Testis (tissue), 2 donors: ENCODE measurements at regions not wholly inside any gene's neighbourhood (a gene's known extent, or its start where the extent isn't known, plus 50 kb on each side); places are given as distances from the start of the nearest gene placed in this dataset.
"Not testable (repeated sequence)": the region's sequence is repeated elsewhere in the genome, so short reads cannot be mapped to it uniquely, and the experiment has no call there.

Experiments used
- POLR2A ChIP-seq: fragments of 450-650 bp; IDR thresholded peaks from one replicate; pipeline ENCODE4 v1.6.1; 2017; ENCODE audit warnings: antibody characterized with exemption, mild to moderate bottlenecking, moderate library complexity
- TF ChIP-seq, protein P1 (sequence below), 3 experiments: fragments of 450-650 bp in 2 of 3; fragments of 200-600 bp in 1 of 3; sonication (generic) in 1 of 3; IDR thresholded peaks; one replicate each; pipeline ENCODE4 v1.5.1; 2016 to 2019; ENCODE audit warnings: antibody characterized with exemption in 3 of 3, mild to moderate bottlenecking in 2 of 3, moderate library complexity in 1 of 3

GRCh38 chr6:27194453-27194852 lies 53.0 kb upstream of the PRSS16 start:
- TF ChIP-seq, protein P1, sequence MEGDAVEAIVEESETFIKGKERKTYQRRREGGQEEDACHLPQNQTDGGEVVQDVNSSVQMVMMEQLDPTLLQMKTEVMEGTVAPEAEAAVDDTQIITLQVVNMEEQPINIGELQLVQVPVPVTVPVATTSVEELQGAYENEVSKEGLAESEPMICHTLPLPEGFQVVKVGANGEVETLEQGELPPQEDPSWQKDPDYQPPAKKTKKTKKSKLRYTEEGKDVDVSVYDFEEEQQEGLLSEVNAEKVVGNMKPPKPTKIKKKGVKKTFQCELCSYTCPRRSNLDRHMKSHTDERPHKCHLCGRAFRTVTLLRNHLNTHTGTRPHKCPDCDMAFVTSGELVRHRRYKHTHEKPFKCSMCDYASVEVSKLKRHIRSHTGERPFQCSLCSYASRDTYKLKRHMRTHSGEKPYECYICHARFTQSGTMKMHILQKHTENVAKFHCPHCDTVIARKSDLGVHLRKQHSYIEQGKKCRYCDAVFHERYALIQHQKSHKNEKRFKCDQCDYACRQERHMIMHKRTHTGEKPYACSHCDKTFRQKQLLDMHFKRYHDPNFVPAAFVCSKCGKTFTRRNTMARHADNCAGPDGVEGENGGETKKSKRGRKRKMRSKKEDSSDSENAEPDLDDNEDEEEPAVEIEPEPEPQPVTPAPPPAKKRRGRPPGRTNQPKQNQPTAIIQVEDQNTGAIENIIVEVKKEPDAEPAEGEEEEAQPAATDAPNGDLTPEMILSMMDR (IDR thresholded peaks at IDR 0.05) = not testable (repeated sequence)
- not testable (repeated sequence) for TF ChIP-seq POLR2A
